HFF-Myc (cell line): ENCODE measurements at regions not wholly inside any gene's neighbourhood (a gene's known extent, or its start where the extent isn't known, plus 50 kb on each side); places are given as distances from the start of the nearest gene placed in this dataset.
"Not testable (repeated sequence)": the region's sequence is repeated elsewhere in the genome, so short reads cannot be mapped to it uniquely, and the experiment has no call there.

ENCODE experiments used
- DNase-seq: peaks from one replicate; pipeline ENCODE4 v3.0.0-alpha.2; 2011; ENCODE audit warnings: low read depth; ENCODE audit errors: extremely low read depth
- H3K4me3 ChIP-seq: replicated peaks from 2 replicates; pipeline ENCODE4 v1.5.1; 2011; ENCODE audit warnings: low read depth, mild to moderate bottlenecking, control low read depth, low read length
- CTCF ChIP-seq: IDR thresholded peaks from 2 replicates; pipeline ENCODE4 v1.5.1; 2012; ENCODE audit warnings: mild to moderate bottlenecking, low read depth, low read length, control low read depth; ENCODE audit errors: missing control alignments

- DNase-seq, result no peak
- no peak for TF ChIP-seq CTCF
- no peak overlapping the region for H3K4me3 ChIP-seq
These were observed 1359.3 kb downstream of the REEP3 start for GRCh38 chr10:64880546-64880945.

- H3K4me3 ChIP-seq, result no peak overlapping the region
- DNase-seq, result no peak
- no peak for TF ChIP-seq CTCF
These were observed 1360.1 kb downstream of the REEP3 start for GRCh38 chr10:64881257-64881656.

- H3K4me3 ChIP-seq, result no peak overlapping the region
- no peak for TF ChIP-seq CTCF
- no peak for DNase-seq
These were observed 1375.4 kb downstream of the REEP3 start for GRCh38 chr10:64896582-64896981.

GRCh38 chr10:64906311-64906710 is 1385.1 kb downstream of the REEP3 start:
- H3K4me3 ChIP-seq, DNase-seq: not testable (repeated sequence)

- not testable (repeated sequence) for H3K4me3 ChIP-seq, DNase-seq
These were observed 1403.1 kb downstream of the REEP3 start for GRCh38 chr10:64924306-64924705.

- H3K4me3 ChIP-seq, result no peak overlapping the region
- no peak for TF ChIP-seq CTCF
- no peak for DNase-seq
These were observed 1430.8 kb downstream of the REEP3 start for GRCh38 chr10:64952042-64952441.

- DNase-seq, result no peak
- H3K4me3 ChIP-seq, result no peak overlapping the region
- TF ChIP-seq CTCF, result no peak
These were observed 1435.2 kb downstream of the REEP3 start for GRCh38 chr10:64956441-64956840.

- DNase-seq, result no peak
- no peak overlapping the region for H3K4me3 ChIP-seq
- no peak for TF ChIP-seq CTCF
These were observed 1437.9 kb downstream of the REEP3 start for GRCh38 chr10:64959116-64959515.
